Hepatocyte (in vitro differentiated cells): ENCODE measurements at regions not wholly inside any gene's neighbourhood (a gene's known extent, or its start where the extent isn't known, plus 50 kb on each side); places are given as distances from the start of the nearest gene placed in this dataset.

Experiments used
- DNase-seq: peaks from one replicate; pipeline ENCODE4 v3.0.0-alpha.2; 2016; ENCODE audit warnings: low spot score
- H2AFZ ChIP-seq: fragments of 200-600 bp; sonication (generic); 2 replicates; pipeline ENCODE4 v1.6.0; 2016; ENCODE audit warnings: antibody characterized with exemption, mild to moderate bottlenecking
- H3K27ac ChIP-seq: fragments of 200-600 bp; sonication (generic); 2 replicates; pipeline ENCODE4 v1.5.1; 2016; ENCODE audit warnings: mild to moderate bottlenecking
- H3K27me3 ChIP-seq: fragments of 200-600 bp; sonication (generic); 2 replicates; pipeline ENCODE4 v1.6.1; 2016
- H3K36me3 ChIP-seq: fragments of 200-600 bp; sonication (generic); replicated peaks from 2 replicates; pipeline ENCODE4 v1.5.1; 2016; ENCODE audit warnings: low read depth; ENCODE audit not compliant: insufficient read depth
- H3K4me1 ChIP-seq: fragments of 200-600 bp; sonication (generic); 2 replicates; pipeline ENCODE4 v1.5.1; 2016; ENCODE audit warnings: mild to moderate bottlenecking, moderate library complexity; ENCODE audit not compliant: insufficient read depth
- H3K4me2 ChIP-seq: fragments of 200-600 bp; sonication (generic); 2 replicates; pipeline ENCODE4 v1.6.0; 2016
- H3K4me3 ChIP-seq: fragments of 200-600 bp; sonication (generic); 2 replicates; pipeline ENCODE4 v1.5.1; 2016; ENCODE audit warnings: mild to moderate bottlenecking
- H3K79me2 ChIP-seq: fragments of 200-600 bp; sonication (generic); 2 replicates; pipeline ENCODE4 v1.6.0; 2017; ENCODE audit warnings: mild to moderate bottlenecking
- H3K9me2 ChIP-seq: fragments of 200-600 bp; sonication (generic); replicated peaks from 2 replicates; pipeline ENCODE4 v1.6.0; 2017; ENCODE audit warnings: mild to moderate bottlenecking; ENCODE audit not compliant: insufficient read depth
- H3K9me3 ChIP-seq: fragments of 200-600 bp; sonication (generic); 2 replicates; pipeline ENCODE4 v1.5.1; 2016; ENCODE audit warnings: low read depth, mild to moderate bottlenecking
- H4K20me1 ChIP-seq: fragments of 200-600 bp; sonication (generic); 2 replicates; pipeline ENCODE4 v1.6.0; 2016; ENCODE audit warnings: mild to moderate bottlenecking; ENCODE audit not compliant: insufficient read depth, poor library complexity, severe bottlenecking
- CTCF ChIP-seq: fragments of 200-600 bp; sonication (generic); IDR thresholded peaks from 2 replicates; pipeline ENCODE4 v1.5.1; 2016; ENCODE audit warnings: antibody characterized with exemption, mild to moderate bottlenecking; ENCODE audit not compliant: poor library complexity
- EZH2 ChIP-seq: fragments of 200-600 bp; sonication (generic); IDR thresholded peaks from 2 replicates; pipeline ENCODE4 v1.6.1; 2016; ENCODE audit warnings: antibody characterized with exemption, mild to moderate bottlenecking, borderline replicate concordance
- EZH2phosphoT487 ChIP-seq: fragments of 200-600 bp; sonication (generic); IDR thresholded peaks from one replicate; pipeline ENCODE4 v1.6.1; 2018; ENCODE audit warnings: antibody characterized with exemption, mild to moderate bottlenecking, low read depth, moderate library complexity; ENCODE audit not compliant: unreplicated experiment, severe bottlenecking
- WGBS: methylation state at CpG from one replicate; pipeline ENCODE4 v1.1.6; 2016; ENCODE audit warnings: low lambda C conversion rate; ENCODE audit errors: missing lambda C conversion rate; 5-methylcytosine and 5-hydroxymethylcytosine counted together

- Histone ChIP-seq H3K4me1 (peaks cover 4% of the 10 kb centered on the region), H3K4me3 (no peak overlapping the region), H2AFZ (no peak overlapping the region), H3K79me2 (no peaks in the 10 kb centered on the region), H3K9me3 (no peaks in the 10 kb centered on the region), H3K9me2 (no peaks in the 10 kb centered on the region), H3K36me3 (no peaks in the 10 kb centered on the region), H3K27ac (no peak overlapping the region), H4K20me1 (no peaks in the 10 kb centered on the region), H3K4me2 (no peak overlapping the region), H3K27me3 (no peaks in the 10 kb centered on the region)
- WGBS, result 83% methylated on average over 7 of the region's 7 CpGs
- no peak for DNase-seq
- TF ChIP-seq EZH2, result no peak
These were observed 269.4 kb downstream of the TCF7L2 start for GRCh38 chr10:113219446-113219845.

- H3K27ac ChIP-seq, result no peak overlapping the region
These were observed 271.7 kb downstream of the TCF7L2 start for GRCh38 chr10:113221756-113222168.

GRCh38 chr10:113222207-113222606, 272.2 kb downstream of the TCF7L2 start:
- Histone ChIP-seq H4K20me1 (no peaks in the 10 kb centered on the region), H3K36me3 (no peaks in the 10 kb centered on the region), H3K4me3 (no peak overlapping the region), H3K4me2 (no peak overlapping the region), H3K9me3 (no peaks in the 10 kb centered on the region), H3K79me2 (no peaks in the 10 kb centered on the region), H2AFZ (no peak overlapping the region), H3K27ac (no peak overlapping the region), H3K27me3 (no peaks in the 10 kb centered on the region), H3K4me1 (peaks cover 4% of the 10 kb centered on the region), H3K9me2 (no peaks in the 10 kb centered on the region)
- TF ChIP-seq EZH2phosphoT487, result no peak
- TF ChIP-seq EZH2, result no peak
- no peak for TF ChIP-seq CTCF
- 40% methylated on average over 12 of the region's 12 CpGs for WGBS
- DNase-seq, result no peak

More at GRCh38 chr10:113221756-113222168, 271.7 kb downstream of the TCF7L2 start:
- Histone ChIP-seq H3K79me2 (no peaks in the 10 kb centered on the region), H3K36me3 (no peaks in the 10 kb centered on the region), H3K9me2 (no peaks in the 10 kb centered on the region), H3K4me1 (peaks cover 4% of the 10 kb centered on the region), H4K20me1 (no peaks in the 10 kb centered on the region), H3K4me2 (no peak overlapping the region), H2AFZ (no peak overlapping the region), H3K27me3 (no peaks in the 10 kb centered on the region), H3K9me3 (no peaks in the 10 kb centered on the region), H3K4me3 (no peak overlapping the region)
- TF ChIP-seq EZH2phosphoT487 (no peak), EZH2 (no peak), CTCF (no peak)
- peak; percentile 41 for DNase-seq
- WGBS, result 54% methylated on average over 6 of the region's 6 CpGs

- Histone ChIP-seq H4K20me1 (no peaks in the 10 kb centered on the region), H3K4me3 (no peak overlapping the region), H3K36me3 (no peaks in the 10 kb centered on the region), H3K27me3 (no peaks in the 10 kb centered on the region), H3K9me2 (no peaks in the 10 kb centered on the region), H3K27ac (no peak overlapping the region), H3K9me3 (no peaks in the 10 kb centered on the region), H3K79me2 (no peaks in the 10 kb centered on the region), H2AFZ (no peak overlapping the region), H3K4me2 (no peak overlapping the region), H3K4me1 (peaks cover 4% of the 10 kb centered on the region)
- DNase-seq, result no peak
- TF ChIP-seq EZH2phosphoT487 (no peak), EZH2 (no peak), CTCF (no peak)
- 98% methylated on average over 2 of the region's 2 CpGs for WGBS
These were observed 275.3 kb downstream of the TCF7L2 start for GRCh38 chr10:113225364-113225763.
